ENCODE measurements at regions not wholly inside any gene's neighbourhood (a gene's known extent, or its start where the extent isn't known, plus 50 kb on each side); places are given as distances from the start of the nearest gene placed in this dataset.

DNA sequence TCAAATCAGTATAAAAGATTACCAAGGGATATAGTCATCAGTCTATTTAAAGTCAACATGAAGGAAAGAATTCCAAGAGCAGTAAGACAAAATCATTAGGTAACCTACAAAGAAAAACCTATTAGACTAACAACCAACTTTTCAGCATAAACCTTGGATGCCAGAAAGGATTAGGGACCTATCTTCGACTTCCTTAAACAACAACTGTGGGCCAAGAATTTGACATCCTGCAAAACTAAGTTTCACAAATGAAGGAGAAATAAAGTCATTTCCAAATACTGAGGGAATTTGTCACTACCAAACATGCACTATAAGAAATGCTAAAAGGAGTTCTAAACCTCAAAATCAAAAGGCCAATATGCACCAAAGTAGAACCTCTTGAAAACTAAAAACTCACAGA lies 147.9 kb upstream of the TFPI start:
- TF ChIP-seq, protein P1, sequence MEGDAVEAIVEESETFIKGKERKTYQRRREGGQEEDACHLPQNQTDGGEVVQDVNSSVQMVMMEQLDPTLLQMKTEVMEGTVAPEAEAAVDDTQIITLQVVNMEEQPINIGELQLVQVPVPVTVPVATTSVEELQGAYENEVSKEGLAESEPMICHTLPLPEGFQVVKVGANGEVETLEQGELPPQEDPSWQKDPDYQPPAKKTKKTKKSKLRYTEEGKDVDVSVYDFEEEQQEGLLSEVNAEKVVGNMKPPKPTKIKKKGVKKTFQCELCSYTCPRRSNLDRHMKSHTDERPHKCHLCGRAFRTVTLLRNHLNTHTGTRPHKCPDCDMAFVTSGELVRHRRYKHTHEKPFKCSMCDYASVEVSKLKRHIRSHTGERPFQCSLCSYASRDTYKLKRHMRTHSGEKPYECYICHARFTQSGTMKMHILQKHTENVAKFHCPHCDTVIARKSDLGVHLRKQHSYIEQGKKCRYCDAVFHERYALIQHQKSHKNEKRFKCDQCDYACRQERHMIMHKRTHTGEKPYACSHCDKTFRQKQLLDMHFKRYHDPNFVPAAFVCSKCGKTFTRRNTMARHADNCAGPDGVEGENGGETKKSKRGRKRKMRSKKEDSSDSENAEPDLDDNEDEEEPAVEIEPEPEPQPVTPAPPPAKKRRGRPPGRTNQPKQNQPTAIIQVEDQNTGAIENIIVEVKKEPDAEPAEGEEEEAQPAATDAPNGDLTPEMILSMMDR (conservative IDR thresholded peaks at IDR 0.05; ENCODE audit: low read depth, low read length), result no peak
- TF ChIP-seq EZH2phosphoT487 (IDR thresholded peaks at IDR 0.05; ENCODE audit: borderline replicate concordance, low read length), result no peak

Data from PC-3 (cell line).